ENCODE measurements at regions not wholly inside any gene's neighbourhood (a gene's known extent, or its start where the extent isn't known, plus 50 kb on each side); places are given as distances from the start of the nearest gene placed in this dataset.
"Not testable (repeated sequence)": the region's sequence is repeated elsewhere in the genome, so short reads cannot be mapped to it uniquely, and the experiment has no call there.

DNA sequence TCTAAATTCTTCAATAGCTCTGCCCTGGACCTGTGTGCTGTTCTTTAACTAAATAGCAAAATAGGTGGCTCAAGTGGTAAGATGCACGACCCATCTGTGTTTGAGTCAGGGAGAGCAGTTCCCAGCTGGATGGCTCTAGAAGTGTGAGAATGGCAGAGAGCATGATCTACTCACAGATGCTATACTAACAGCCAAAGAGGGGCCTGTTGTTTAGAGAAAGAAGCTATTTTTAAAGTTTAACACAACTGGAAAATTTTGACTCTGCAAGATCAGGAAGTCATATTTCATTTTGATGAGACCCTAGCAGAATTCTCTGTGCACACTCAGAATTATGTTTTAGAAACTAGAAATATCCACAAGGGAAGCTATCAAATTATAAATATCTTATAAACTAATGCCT, 87.4 kb upstream of the PIP4K2A start:
- Histone ChIP-seq H3K4me1 (replicated peaks; ENCODE audit: insufficient read depth) (peaks cover 16% of the 10 kb centered on the region; the same call in 1 of the 2 replicates), H3K9me3 (ENCODE audit: insufficient read depth, low read depth) (no peaks in the 10 kb centered on the region), H3F3A (ENCODE audit: insufficient read depth, low read depth) (peaks cover 4% of the 10 kb centered on the region; the same call in 1 of the 2 replicates), H3K4me3 (no peak overlapping the region), H3K36me3 (ENCODE audit: low read depth) (no peaks in the 10 kb centered on the region), H2AFZ (no peak overlapping the region), H4K20me1 (ENCODE audit: insufficient read depth) (no peaks in the 10 kb centered on the region), H3K9me2 (ENCODE audit: insufficient read depth) (no peaks in the 10 kb centered on the region; the same call in 1 of the 2 replicates), H3K79me2 (ENCODE audit: low read depth) (no peaks in the 10 kb centered on the region), H3K27ac (no peak overlapping the region), H3K27me3 (ENCODE audit: insufficient read depth, low read depth) (no peaks in the 10 kb centered on the region), H3K4me2 (no peak overlapping the region)
- POLR2A ChIA-PET (ENCODE audit: unreplicated experiment): interaction anchor here (0.7 kb wide), 1 partner anchor 1394 kb away, joined by 3 read pairs; no protein-coding TSS in a partner anchor
- DNase-seq: no peak
- BruUV-seq (replicated peaks): no TSS peak
- intact Hi-C loops (cut with micrococcal nuclease; ENCODE audit: unreplicated experiment): no loop called here
- CTCF ChIA-PET: no interaction called here
- TF ChIP-seq CTCF (conservative IDR thresholded peaks at IDR 0.05): no peak
- TF ChIP-seq EZH2 (IDR thresholded peaks at IDR 0.05; ENCODE audit: low read depth): no peak

GRCh38 chr10:22797796-22798195, 83.4 kb upstream of the PIP4K2A start:
- H2AFZ ChIP-seq; H3K4me1 ChIP-seq (replicated peaks; ENCODE audit: insufficient read depth); H3K4me3 ChIP-seq; H3K4me2 ChIP-seq; H3K9me3 ChIP-seq (ENCODE audit: insufficient read depth, low read depth); intact Hi-C loops (cut with micrococcal nuclease; ENCODE audit: unreplicated experiment); H3K36me3 ChIP-seq (ENCODE audit: low read depth); H3F3A ChIP-seq (ENCODE audit: insufficient read depth, low read depth); H4K20me1 ChIP-seq (ENCODE audit: insufficient read depth); CTCF ChIA-PET; H3K27me3 ChIP-seq (ENCODE audit: insufficient read depth, low read depth); BruUV-seq (replicated peaks); H3K9me2 ChIP-seq (ENCODE audit: insufficient read depth); H3K79me2 ChIP-seq (ENCODE audit: low read depth); DNase-seq; H3K27ac ChIP-seq: not testable (repeated sequence)
- POLR2A ChIA-PET (ENCODE audit: unreplicated experiment): interaction anchor here (0.6 kb wide), 1 partner anchor 9 kb away, joined by 5 read pairs; no protein-coding TSS in a partner anchor

DNA sequence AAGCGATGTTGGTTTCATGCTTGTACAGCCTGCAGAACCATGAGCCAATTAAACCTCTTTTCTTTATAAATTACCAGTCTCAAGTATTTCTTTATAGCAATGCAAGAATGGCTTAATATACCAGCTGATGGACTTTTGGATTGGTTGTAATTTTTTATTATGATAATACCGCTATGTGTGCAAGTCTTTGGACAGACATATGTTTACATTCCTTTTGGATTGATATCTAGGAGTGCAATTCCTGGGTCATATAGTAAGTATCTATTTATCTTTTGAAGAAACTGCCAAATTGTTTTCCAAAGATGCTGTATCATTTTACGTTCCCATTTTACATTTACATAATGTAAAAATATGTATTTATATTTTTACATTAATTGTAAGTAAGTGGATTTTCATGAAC, 81.2 kb upstream of the PIP4K2A start:
- H3K9me3 ChIP-seq (ENCODE audit: insufficient read depth, low read depth): no peaks in the 10 kb centered on the region
- no peaks in the 10 kb centered on the region for H4K20me1 ChIP-seq (ENCODE audit: insufficient read depth)
- no peak for DNase-seq
- no peaks in the 10 kb centered on the region for H3F3A ChIP-seq (ENCODE audit: insufficient read depth, low read depth)
- POLR2A ChIA-PET (ENCODE audit: unreplicated experiment): no interaction called here
- no TSS peak for BruUV-seq (replicated peaks)
- H3K4me3 ChIP-seq: no peak overlapping the region
- H3K36me3 ChIP-seq (ENCODE audit: low read depth): no peaks in the 10 kb centered on the region
- no peak overlapping the region for H2AFZ ChIP-seq
- CTCF ChIA-PET: no interaction called here
- H3K4me1 ChIP-seq (replicated peaks; ENCODE audit: insufficient read depth): no peaks in the 10 kb centered on the region
- no peaks in the 10 kb centered on the region for H3K9me2 ChIP-seq (ENCODE audit: insufficient read depth)
- no peaks in the 10 kb centered on the region for H3K27me3 ChIP-seq (ENCODE audit: insufficient read depth, low read depth)
- intact Hi-C loops (cut with micrococcal nuclease; ENCODE audit: unreplicated experiment): no loop called here
- H3K4me2 ChIP-seq: no peak overlapping the region
- no peaks in the 10 kb centered on the region for H3K79me2 ChIP-seq (ENCODE audit: low read depth)
- TF ChIP-seq EZH2 (IDR thresholded peaks at IDR 0.05; ENCODE audit: low read depth): no peak
- TF ChIP-seq CTCF (conservative IDR thresholded peaks at IDR 0.05): no peak
- no peak overlapping the region for H3K27ac ChIP-seq

DNA sequence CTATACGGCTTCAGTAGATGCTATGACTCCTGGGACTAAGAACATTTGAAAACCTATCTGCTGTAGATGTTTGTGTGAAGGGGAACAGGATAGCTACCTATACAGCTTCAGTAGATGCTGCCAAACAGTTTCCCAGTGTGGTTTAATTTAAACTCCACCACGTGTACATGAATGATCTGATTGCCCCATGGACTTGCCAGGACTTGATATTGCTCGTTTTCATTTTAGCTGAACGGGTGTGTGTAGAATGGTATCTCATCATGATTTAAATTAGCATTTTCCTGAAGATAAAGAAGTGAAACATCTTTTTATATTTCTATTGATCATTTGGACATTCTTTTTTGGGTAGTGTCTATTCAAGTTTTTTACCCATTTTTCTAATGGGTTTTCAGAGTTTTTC, 77.8 kb upstream of the PIP4K2A start:
- Histone ChIP-seq H2AFZ (no peak overlapping the region), H3F3A (ENCODE audit: insufficient read depth, low read depth) (no peaks in the 10 kb centered on the region), H3K9me2 (ENCODE audit: insufficient read depth) (no peaks in the 10 kb centered on the region; the same call in 1 of the 2 replicates), H3K27me3 (ENCODE audit: insufficient read depth, low read depth) (no peaks in the 10 kb centered on the region), H3K79me2 (ENCODE audit: low read depth) (no peaks in the 10 kb centered on the region), H3K4me3 (no peak overlapping the region), H3K27ac (no peak overlapping the region), H3K4me2 (no peak overlapping the region), H3K4me1 (replicated peaks; ENCODE audit: insufficient read depth) (no peaks in the 10 kb centered on the region), H4K20me1 (ENCODE audit: insufficient read depth) (no peaks in the 10 kb centered on the region), H3K36me3 (ENCODE audit: low read depth) (no peaks in the 10 kb centered on the region), H3K9me3 (ENCODE audit: insufficient read depth, low read depth) (no peaks in the 10 kb centered on the region)
- DNase-seq: no peak
- intact Hi-C loops (cut with micrococcal nuclease; ENCODE audit: unreplicated experiment): no loop called here
- TF ChIP-seq CTCF (conservative IDR thresholded peaks at IDR 0.05): no peak
- no peak for TF ChIP-seq EZH2 (IDR thresholded peaks at IDR 0.05; ENCODE audit: low read depth)
- POLR2A ChIA-PET (ENCODE audit: unreplicated experiment): no interaction called here
- no TSS peak for BruUV-seq (replicated peaks)
- CTCF ChIA-PET: no interaction called here

Measured in PC-9 (cell line).